Mononuclear cell (primary cell): ENCODE measurements at regions not wholly inside any gene's neighbourhood (a gene's known extent, or its start where the extent isn't known, plus 50 kb on each side); places are given as distances from the start of the nearest gene placed in this dataset.

Experiments used
- H3K27me3 ChIP-seq: 2 replicates; pipeline ENCODE4 v1.6.0; 2011; ENCODE audit warnings: low read length, control low read depth; ENCODE audit not compliant: insufficient read depth
- H3K4me1 ChIP-seq: 2 replicates; pipeline ENCODE4 v1.5.1; 2011; ENCODE audit warnings: mild to moderate bottlenecking, low read length, control low read depth; ENCODE audit not compliant: insufficient read depth
- H3K4me3 ChIP-seq: 2 replicates; pipeline ENCODE4 v1.5.1; 2011; ENCODE audit warnings: mild to moderate bottlenecking, low read length, moderate library complexity
- H3K9me3 ChIP-seq: 2 replicates; pipeline ENCODE4 v1.5.1; 2011; ENCODE audit warnings: low read depth, mild to moderate bottlenecking, control low read depth, low read length

GRCh38 chr2:59435635-59436034 lies 1117.8 kb downstream of the BCL11A start:
- no peak overlapping the region for H3K4me3 ChIP-seq
- peaks cover 8% of the 10 kb centered on the region for H3K9me3 ChIP-seq
- no peaks in the 10 kb centered on the region for H3K27me3 ChIP-seq
- H3K4me1 ChIP-seq, result no peaks in the 10 kb centered on the region

GRCh38 chr2:59428940-59429339 lies 1124.5 kb downstream of the BCL11A start:
- no peak overlapping the region for H3K4me3 ChIP-seq
- H3K9me3 ChIP-seq, result peaks cover 8% of the 10 kb centered on the region
- H3K4me1 ChIP-seq, result no peaks in the 10 kb centered on the region
- no peaks in the 10 kb centered on the region for H3K27me3 ChIP-seq

GRCh38 chr2:59427980-59428379 lies 1125.5 kb downstream of the BCL11A start:
- H3K27me3 ChIP-seq, result no peaks in the 10 kb centered on the region
- H3K4me3 ChIP-seq, result no peak overlapping the region
- H3K9me3 ChIP-seq, result peaks cover 7% of the 10 kb centered on the region
- no peaks in the 10 kb centered on the region for H3K4me1 ChIP-seq

- no peaks in the 10 kb centered on the region for H3K9me3 ChIP-seq
- H3K27me3 ChIP-seq, result no peaks in the 10 kb centered on the region
- no peak overlapping the region for H3K4me3 ChIP-seq
- H3K4me1 ChIP-seq, result no peaks in the 10 kb centered on the region
These were observed 1128.2 kb downstream of the BCL11A start for GRCh38 chr2:59425247-59425646.

GRCh38 chr2:59413751-59414570 lies 1139.5 kb downstream of the BCL11A start:
- no peak overlapping the region for H3K4me3 ChIP-seq
- H3K27me3 ChIP-seq, result no peaks in the 10 kb centered on the region
- H3K4me1 ChIP-seq, result no peaks in the 10 kb centered on the region
- peaks cover 4% of the 10 kb centered on the region for H3K9me3 ChIP-seq

- Histone ChIP-seq H3K4me3 (no peak overlapping the region), H3K27me3 (no peaks in the 10 kb centered on the region), H3K4me1 (peaks cover 3% of the 10 kb centered on the region), H3K9me3 (no peaks in the 10 kb centered on the region)
These were observed 1154.3 kb downstream of the BCL11A start for GRCh38 chr2:59399126-59399525.

- Histone ChIP-seq H3K4me1 (peaks cover 3% of the 10 kb centered on the region), H3K4me3 (no peak overlapping the region), H3K27me3 (no peaks in the 10 kb centered on the region), H3K9me3 (no peaks in the 10 kb centered on the region)
These were observed 1155.4 kb downstream of the BCL11A start for GRCh38 chr2:59398081-59398480.

- peaks cover 3% of the 10 kb centered on the region for H3K4me1 ChIP-seq
- no peak overlapping the region for H3K4me3 ChIP-seq
- H3K9me3 ChIP-seq, result no peaks in the 10 kb centered on the region
- H3K27me3 ChIP-seq, result no peaks in the 10 kb centered on the region
These were observed 1154.0 kb upstream of the FANCL start for GRCh38 chr2:59395119-59395518.

GRCh38 chr2:59391896-59392295 lies 1150.8 kb upstream of the FANCL start:
- Histone ChIP-seq H3K27me3 (no peaks in the 10 kb centered on the region), H3K4me3 (no peak overlapping the region), H3K9me3 (no peaks in the 10 kb centered on the region), H3K4me1 (no peaks in the 10 kb centered on the region)

- Histone ChIP-seq H3K9me3 (no peaks in the 10 kb centered on the region), H3K4me1 (no peaks in the 10 kb centered on the region), H3K4me3 (no peak overlapping the region), H3K27me3 (no peaks in the 10 kb centered on the region)
These were observed 1149.5 kb upstream of the FANCL start for GRCh38 chr2:59390581-59390980.

- Histone ChIP-seq H3K27me3 (no peaks in the 10 kb centered on the region), H3K4me1 (no peaks in the 10 kb centered on the region), H3K9me3 (no peaks in the 10 kb centered on the region), H3K4me3 (no peak overlapping the region)
These were observed 1148.1 kb upstream of the FANCL start for GRCh38 chr2:59389240-59389639.

- H3K4me1 ChIP-seq, result no peaks in the 10 kb centered on the region
- no peaks in the 10 kb centered on the region for H3K9me3 ChIP-seq
- H3K4me3 ChIP-seq, result no peak overlapping the region
- no peaks in the 10 kb centered on the region for H3K27me3 ChIP-seq
These were observed 1144.8 kb upstream of the FANCL start for GRCh38 chr2:59385971-59386370.

GRCh38 chr2:59383473-59383872 lies 1142.3 kb upstream of the FANCL start:
- Histone ChIP-seq H3K27me3 (no peaks in the 10 kb centered on the region), H3K4me1 (no peaks in the 10 kb centered on the region), H3K9me3 (no peaks in the 10 kb centered on the region), H3K4me3 (no peak overlapping the region)

GRCh38 chr2:59378127-59378526 lies 1137.0 kb upstream of the FANCL start:
- Histone ChIP-seq H3K9me3 (no peaks in the 10 kb centered on the region), H3K27me3 (no peaks in the 10 kb centered on the region), H3K4me3 (no peak overlapping the region), H3K4me1 (no peaks in the 10 kb centered on the region)

GRCh38 chr2:59366288-59366687 lies 1125.2 kb upstream of the FANCL start:
- Histone ChIP-seq H3K9me3 (no peaks in the 10 kb centered on the region), H3K27me3 (no peaks in the 10 kb centered on the region), H3K4me3 (no peak overlapping the region), H3K4me1 (no peaks in the 10 kb centered on the region)

- no peaks in the 10 kb centered on the region for H3K4me1 ChIP-seq
- H3K27me3 ChIP-seq, result no peaks in the 10 kb centered on the region
- no peaks in the 10 kb centered on the region for H3K9me3 ChIP-seq
- H3K4me3 ChIP-seq, result no peak overlapping the region
These were observed 1113.4 kb upstream of the FANCL start for GRCh38 chr2:59354498-59354897.
